C4-2B (cell line): ENCODE measurements at regions not wholly inside any gene's neighbourhood (a gene's known extent, or its start where the extent isn't known, plus 50 kb on each side); places are given as distances from the start of the nearest gene placed in this dataset.

Experiments used
- ZFX ChIP-seq: fragments of 450-650 bp; IDR thresholded peaks from 2 replicates; pipeline ENCODE4 v1.6.1; 2017
- TF ChIP-seq, protein P1 (sequence below): fragments of 450-650 bp; conservative IDR thresholded peaks from 2 replicates; pipeline ENCODE4 v1.5.1; 2017; ENCODE audit warnings: mild to moderate bottlenecking

DNA sequence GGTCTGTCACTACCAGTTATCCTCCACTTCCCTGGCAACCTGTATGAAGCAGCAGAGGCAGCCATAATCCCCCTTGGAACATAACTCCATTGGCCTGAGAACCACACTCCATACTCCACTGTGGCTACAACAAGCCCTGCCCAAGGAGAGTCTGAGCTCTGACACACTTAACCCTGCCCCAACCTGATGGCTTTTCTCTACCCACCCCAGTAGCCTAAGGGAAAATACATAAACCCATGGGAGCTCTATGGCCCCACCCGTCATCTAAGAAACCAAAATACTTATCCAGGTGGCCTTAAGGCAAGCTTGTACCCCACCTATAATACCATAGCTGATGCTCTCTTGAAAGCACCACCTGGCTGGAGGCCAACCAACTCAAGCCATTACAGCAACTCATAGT, 324.8 kb upstream of the GLI3 start:
- TF ChIP-seq, protein P1, sequence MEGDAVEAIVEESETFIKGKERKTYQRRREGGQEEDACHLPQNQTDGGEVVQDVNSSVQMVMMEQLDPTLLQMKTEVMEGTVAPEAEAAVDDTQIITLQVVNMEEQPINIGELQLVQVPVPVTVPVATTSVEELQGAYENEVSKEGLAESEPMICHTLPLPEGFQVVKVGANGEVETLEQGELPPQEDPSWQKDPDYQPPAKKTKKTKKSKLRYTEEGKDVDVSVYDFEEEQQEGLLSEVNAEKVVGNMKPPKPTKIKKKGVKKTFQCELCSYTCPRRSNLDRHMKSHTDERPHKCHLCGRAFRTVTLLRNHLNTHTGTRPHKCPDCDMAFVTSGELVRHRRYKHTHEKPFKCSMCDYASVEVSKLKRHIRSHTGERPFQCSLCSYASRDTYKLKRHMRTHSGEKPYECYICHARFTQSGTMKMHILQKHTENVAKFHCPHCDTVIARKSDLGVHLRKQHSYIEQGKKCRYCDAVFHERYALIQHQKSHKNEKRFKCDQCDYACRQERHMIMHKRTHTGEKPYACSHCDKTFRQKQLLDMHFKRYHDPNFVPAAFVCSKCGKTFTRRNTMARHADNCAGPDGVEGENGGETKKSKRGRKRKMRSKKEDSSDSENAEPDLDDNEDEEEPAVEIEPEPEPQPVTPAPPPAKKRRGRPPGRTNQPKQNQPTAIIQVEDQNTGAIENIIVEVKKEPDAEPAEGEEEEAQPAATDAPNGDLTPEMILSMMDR, result no peak
- no peak for TF ChIP-seq ZFX
